ENCODE measurements at regions not wholly inside any gene's neighbourhood (a gene's known extent, or its start where the extent isn't known, plus 50 kb on each side); places are given as distances from the start of the nearest gene placed in this dataset.
"Not testable (repeated sequence)": the region's sequence is repeated elsewhere in the genome, so short reads cannot be mapped to it uniquely, and the experiment has no call there.

DNA sequence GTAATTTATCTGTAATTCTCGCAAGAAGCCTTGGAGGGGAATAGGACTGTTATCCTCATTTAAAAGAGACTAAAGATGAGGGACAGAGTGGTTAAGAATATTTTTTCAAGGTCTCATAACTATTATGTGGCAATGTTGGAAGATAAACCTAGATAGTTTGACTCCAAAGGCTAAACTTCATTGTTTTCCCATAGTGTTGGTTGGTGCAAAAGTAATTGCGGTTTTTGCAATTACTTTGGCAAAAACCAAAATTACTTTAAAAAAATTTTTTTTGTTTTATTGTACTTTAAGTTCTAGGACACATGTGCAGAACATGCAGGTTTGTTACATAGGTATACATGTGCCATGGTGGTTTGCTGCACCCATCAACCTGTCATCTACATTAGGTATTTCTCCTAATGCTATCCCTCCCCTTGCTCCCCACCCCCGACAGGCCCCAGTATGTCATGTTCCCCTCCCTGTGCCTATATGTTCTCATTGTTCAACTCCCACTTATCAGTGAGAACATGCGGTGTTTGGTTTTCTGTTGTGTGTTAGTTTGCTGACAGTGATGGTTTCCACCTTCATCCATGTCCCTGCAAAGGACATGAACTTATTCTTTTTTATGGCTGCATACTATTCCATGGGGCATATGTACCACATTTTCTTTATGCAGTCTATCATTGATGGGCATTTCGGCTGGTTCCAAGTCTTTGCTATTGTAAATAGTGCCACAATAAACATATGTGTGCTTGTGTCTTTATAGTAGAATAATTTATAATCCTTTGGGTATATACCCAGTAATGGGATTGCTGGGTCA is 72.9 kb upstream of the TBX18 start:
- DNase-seq (ENCODE audit: low read depth in 1 of 2, low spot score in 1 of 2): not testable (repeated sequence)

DNA sequence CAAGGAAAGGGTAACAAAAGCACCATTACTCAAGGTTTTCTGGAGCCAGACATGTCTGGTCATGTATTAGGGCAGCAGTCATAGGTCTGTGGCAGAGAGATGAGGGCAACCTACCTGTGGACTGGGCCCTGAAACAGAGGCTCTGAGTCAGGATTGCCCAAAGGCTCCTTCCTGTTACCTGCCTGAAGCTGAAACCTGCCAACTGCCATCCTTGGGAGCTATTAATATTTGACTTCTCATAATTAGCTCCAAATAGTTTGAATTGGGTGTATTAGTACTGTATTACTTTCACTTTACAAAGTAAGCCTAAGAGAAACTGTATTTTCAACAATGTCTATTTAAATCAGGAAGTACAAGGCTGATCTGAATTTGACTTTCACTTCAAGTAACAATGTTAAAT is 72.0 kb upstream of the TBX18 start:
- no peak for DNase-seq (ENCODE audit: low read depth in 1 of 2, low spot score in 1 of 2)

DNA sequence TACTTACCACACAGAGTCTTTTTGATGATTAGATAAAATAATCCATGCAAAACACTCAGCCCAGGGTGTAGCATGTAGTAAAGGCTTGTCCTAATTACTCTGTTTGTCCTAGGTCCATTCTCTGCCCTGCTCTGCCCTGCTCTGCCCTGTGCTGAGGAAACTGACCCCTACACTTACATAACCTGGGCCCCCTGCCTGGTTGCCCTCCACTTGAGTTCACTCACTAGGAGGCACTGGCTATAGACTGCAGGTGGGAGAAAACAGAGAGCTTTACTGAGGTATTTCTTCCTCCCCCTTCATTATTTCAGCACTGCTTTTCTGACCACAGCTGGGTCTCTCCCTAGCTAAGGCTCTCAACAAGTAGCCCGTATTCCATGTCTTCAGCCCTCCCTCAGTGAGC is 70.9 kb upstream of the TBX18 start:
- DNase-seq (ENCODE audit: low read depth in 1 of 2, low spot score in 1 of 2): no peak

DNA sequence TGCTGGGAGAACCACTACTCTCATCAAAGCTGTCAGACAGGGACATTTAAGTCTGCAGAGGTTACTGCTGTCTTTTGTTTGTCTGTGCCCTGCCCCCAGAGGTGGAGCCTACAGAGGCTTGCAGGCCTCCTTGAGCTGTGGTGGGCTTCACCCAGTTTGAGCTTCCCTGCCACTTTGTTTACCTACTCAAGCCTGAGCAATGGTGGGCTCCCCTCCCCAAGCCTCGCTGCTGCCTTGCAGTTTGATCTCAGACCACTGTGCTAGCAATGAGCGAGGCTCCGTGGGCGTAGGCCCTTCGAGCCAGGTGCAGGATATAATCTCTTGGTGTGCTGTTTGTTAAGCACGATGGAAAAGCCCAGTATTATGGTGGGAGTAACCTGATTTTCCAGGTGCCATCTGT is 67.5 kb upstream of the TBX18 start:
- not testable (repeated sequence) for DNase-seq (ENCODE audit: low read depth in 1 of 2, low spot score in 1 of 2)

DNA sequence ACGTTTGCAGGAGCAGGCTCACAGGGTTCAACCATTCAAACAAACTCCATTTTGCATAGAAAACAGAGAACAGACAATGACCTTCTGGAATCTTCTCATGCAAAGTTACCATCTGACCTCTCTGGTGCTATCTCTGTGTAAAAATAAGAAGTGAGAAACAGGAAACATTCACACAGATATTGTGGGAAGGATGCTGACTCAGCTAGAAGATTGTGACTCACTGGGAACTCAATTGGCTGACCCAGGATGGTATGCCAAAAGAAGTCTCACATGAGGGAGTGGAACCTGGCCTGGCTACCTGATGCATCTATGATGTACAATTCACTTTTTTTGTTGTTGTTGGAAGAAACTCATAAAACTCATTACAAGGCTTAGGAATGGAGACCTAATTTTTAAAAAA is 61.1 kb upstream of the TBX18 start:
- no peak for DNase-seq (ENCODE audit: low read depth in 1 of 2, low spot score in 1 of 2)

DNA sequence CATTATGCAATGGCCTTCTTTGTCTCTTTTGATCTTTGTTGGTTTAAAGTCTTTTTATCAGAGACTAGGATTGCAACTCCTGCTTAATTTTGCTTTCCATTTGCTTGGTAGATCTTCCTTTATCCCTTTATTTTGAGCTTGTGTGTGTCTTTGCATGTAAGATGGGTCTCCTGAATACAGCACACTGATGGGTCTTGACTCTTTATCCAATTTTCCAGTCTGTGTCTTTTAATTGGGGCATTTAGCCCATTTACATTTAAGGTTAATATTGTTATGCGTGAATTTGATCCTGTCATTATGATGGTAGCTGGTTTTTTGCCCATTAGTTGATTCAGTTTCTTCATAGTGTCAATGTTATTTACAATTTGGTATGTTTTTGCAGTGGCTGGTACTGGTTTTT is 56.9 kb upstream of the TBX18 start:
- not testable (repeated sequence) for DNase-seq (ENCODE audit: low read depth in 1 of 2, low spot score in 1 of 2)

DNA sequence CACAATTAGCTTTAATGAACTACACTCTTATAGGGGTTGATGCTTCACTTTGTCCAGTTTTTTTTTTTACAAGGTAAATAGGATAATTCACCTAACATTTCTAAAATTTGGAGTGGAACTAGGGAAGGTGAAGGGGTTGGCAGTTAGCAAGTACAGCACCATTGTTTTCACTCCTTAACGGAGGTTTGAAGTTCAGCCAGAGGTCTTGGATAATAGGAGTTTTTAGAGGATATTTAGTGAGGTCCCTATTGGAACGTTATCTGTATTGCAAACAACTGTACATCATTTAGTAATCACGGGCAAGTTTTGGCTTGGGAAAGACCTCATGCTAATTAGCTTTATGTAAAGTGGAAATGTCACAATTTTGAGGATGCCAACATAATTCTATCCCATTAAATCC is 52.3 kb upstream of the TBX18 start:
- DNase-seq (ENCODE audit: low read depth in 1 of 2, low spot score in 1 of 2): no peak

DNA sequence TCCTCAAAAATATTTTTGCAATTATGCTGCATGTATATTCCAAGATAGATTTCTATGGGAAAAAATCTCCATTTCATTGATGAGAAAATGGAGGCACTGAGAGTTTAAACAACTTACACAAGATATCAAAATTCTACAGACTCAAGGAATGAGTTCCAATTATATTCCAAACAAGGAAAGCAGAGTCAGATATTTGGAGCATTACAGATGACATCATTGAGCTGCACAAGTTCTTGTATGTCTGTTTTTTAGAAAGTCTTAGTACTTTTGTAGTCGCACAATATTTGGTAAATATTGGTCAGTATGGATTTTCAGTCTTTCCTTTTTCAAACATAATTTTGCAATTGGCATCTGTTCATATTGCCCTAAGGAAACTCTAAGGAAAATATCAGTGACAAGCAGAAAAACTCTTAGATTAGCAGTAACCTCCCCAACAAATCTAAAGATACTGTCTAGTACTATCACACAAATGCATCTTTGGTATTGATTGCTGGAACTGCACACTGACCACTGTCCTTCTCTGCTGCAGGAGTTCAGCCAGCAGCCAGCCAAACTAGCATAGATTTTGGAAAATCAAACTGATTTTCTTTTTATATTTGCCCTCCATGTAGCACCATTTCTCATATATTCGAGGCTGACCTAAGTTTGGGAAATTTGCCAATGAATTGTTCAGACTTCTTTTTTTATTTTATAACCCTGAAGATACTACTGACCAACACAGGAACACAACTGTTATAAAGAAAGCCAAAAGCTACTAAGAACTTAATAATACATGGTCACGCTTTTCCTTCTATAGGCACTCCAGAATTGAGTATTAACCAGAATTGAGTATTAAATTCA is 51.7 kb upstream of the TBX18 start:
- no peak for DNase-seq (ENCODE audit: low read depth in 1 of 2, low spot score in 1 of 2)

All from stimulated activated CD4-positive, alpha-beta T cell treated with anti-CD3 and anti-CD28 coated beads, Interleukin-15, amount 100 ng/mL, for 1 hour (primary cell).